GM18519 (cell line): ENCODE measurements at regions not wholly inside any gene's neighbourhood (a gene's known extent, or its start where the extent isn't known, plus 50 kb on each side); places are given as distances from the start of the nearest gene placed in this dataset.

ENCODE experiments used
- ATAC-seq: cut with Tn5 transposase; IDR thresholded peaks from one replicate; pipeline ENCODE4 v1.9.1; 2021; ENCODE audit warnings: mild to moderate bottlenecking, moderate library complexity; ENCODE audit not compliant: unreplicated experiment, low FRiP score

DNA sequence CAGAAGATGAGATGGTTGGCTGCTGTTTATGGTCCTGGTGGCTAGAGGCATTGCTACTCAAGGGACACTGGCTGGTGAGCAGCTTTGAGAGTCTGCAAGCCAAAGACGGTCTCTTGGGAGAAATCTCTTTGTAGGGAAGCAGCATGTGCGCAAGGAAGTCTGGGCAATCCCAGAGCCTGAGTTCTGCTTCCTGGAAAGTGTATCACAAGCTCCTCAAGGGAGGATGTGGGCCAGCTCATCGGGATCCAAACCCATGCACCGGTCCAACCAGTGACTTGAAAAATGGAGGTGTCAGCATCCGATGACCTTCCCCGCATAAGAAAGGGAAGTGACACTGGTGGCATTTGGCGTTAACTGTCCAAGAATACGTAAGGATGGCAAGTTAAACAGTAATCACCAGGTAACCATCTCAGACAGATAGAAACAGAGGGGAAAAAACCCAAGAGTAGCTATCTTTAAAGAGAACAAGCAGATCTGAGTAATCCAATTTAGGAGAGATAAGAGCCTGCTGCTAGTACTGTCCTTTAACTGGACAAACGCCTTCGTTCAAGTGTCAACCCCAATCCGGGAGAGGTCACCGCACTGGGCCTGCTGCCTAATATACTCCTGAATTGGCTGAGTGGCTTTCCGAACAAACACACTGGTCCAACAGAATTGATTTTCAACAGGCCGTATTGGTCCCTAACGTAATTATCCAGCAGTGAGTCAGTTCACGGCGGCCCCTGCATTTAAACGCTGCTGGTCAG is 303.0 kb upstream of the ZFHX3 start:
- ATAC-seq = no peak

DNA sequence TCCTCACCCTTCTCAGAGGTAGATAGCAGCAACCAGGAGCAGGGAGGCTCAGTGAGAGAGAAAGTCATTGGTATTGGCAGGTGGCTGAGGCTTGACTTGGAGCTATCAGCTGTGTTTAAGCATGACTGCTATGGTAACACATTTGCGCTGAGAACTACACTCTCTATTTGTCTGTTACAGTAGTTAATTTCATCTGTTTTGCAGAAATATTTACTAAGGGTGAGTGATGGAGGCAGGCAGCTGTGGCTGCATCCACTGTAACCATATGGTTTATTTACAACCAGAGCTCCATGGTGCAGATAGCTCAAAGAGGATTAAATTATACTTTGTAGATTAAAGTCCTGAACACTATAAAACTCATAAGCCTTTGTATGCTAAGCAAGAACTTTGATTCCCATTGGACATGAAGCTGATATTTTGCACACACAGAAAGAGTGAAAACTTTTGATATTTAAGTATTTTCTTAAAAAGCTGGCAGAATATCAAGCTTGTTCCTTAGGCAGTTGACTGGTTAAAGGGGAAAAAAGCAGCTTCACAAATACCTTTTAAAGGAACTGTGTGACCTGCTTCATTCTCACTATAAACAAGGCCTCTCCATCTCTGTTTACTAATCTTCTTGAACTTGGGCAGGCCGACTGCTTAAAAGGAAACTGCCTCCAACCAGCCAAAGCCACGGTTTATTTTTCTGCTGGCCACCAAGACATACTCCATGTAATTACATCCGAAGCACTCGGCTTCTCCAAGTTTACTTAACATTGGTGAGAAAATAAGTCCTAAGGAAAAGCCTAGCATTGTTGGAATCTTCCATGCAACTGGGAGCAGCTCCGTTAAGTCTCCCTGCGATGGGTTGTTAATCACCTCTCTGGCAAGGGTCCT is 299.8 kb upstream of the ZFHX3 start:
- ATAC-seq = no peak

DNA sequence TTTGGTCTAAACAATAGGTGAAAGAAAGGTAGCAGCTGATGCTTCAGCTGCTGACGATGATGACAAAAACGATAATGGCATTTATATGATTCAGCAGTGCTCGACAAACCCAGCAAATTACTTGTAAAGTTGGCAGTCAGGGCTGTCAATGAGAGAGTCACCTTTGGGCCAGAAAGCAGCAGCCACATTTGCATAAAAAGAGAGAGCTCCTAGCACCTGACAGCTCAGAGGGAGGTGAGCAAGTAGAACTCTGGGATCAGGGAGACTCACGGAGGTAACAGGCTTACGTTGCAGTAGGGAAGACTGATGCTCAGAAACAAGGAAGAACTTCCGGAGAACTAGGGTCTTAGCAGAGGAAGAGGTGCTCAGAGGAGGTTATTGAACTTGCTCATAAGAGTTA is 291.9 kb upstream of the ZFHX3 start:
- ATAC-seq = no peak

DNA sequence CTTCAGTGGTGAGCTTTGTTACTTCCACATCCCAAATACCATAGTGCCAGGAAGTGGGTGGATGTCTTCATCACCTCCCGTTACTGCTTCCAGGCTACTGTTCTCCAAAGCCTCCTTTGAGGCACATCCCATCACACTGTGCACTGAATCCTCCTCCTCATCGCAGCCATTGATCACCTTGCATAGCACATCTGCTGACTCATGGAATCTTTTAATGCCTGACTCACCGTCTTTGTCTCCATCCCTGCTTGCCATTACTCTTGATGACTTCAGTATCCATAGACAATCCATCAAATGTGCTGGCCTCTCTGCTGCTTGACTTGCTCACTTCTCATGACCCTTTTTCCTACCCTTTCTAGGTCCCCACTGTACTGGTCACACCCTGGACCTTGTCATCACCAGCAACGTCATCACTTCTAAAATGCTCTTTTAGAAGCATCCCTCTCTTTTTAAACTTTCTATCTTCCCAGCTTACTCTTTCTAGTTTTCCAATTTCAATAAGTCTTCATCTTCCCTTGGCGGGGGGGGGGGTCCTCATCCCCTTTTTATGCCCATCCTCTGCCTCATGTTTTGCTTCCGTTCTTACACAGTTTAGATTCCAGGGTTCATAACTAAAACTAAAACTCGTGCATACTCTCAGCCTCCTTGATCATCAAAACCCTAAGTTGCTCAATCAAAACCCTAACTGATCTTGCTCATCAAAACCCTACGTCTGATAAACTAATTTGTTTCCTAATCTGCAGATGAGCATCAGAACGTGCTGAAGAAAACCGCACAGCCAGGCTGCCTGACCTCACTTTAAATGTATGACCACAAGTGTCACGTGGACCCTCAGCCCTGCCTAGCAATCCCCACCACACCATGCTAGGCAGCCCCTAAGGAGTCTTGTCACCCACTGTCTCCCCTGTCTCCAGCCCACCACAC is 289.7 kb upstream of the ZFHX3 start:
- ATAC-seq = no peak

DNA sequence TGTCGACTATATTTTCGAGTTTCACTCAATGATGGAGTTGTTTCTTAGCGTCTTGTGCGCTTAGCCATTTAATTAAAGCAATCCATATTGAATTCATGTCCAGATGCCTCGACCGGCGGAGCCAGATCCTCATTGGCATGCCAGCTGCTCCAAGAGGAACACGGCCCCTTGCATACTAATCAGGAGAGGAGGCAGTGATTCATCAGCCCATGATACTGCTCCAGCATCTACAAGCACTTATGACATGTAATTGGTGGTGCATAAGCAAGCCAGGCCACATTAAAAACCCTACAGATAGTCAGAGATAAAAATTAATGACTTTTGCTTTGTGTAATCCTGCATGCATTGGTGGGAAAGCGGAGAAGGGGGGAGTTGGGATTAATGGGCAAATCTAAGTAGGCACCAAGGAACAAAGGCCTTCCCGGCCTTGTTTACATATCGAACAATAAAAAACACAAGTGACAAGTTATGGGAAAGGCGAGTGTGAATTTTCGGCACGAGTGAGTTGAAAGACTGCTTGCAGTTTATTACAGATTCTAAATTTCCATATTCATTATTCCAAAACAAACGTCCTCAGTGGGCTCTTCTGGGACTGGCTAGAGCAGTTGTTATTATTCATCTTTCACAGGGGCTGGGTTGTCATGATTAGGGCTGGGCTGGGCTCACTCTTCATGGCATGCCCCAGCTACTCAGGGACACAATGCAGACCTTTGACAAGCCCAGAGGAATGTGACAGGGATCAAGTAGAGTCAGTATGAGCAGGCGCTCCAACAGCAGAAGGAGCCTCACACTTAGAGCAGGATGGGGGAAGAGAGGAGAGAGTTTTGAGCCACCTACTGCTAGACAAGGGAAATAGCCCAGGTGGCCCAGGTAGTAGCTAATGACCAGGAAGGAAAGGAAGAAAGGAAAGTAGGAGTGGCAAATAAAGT is 281.7 kb upstream of the ZFHX3 start:
- ATAC-seq = no peak

DNA sequence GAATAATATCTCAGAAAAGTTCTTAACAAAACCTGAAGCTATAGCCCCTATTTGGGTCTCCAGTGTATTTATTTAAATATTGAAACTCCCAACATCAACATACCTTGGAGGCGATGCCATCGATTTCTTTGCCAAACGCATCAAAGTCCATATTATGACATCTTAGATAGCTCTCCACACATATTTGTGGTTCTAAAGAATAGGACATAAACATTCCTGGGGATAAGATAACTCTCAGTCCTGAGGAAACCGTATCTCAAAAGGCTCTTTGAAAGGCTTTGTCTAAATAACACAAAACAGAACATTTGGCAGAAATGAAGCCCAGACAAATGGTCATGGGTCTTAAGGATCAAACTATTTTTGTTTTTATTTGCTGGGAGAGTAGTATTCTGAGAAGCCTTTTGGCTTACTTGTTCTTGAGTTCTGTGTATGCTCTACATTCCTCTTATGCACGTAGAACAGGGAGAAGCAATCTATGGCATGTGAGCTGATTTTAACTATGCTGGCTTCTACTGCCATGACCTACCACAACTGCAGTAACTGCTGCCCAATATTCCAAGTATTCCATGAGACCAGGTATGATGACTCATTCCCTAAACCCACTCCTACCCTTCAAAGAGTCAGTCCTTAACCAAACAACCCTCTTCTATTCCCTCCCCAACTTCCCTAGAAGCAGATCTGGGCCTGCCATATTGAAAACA is 279.0 kb upstream of the ZFHX3 start:
- no peak for ATAC-seq

DNA sequence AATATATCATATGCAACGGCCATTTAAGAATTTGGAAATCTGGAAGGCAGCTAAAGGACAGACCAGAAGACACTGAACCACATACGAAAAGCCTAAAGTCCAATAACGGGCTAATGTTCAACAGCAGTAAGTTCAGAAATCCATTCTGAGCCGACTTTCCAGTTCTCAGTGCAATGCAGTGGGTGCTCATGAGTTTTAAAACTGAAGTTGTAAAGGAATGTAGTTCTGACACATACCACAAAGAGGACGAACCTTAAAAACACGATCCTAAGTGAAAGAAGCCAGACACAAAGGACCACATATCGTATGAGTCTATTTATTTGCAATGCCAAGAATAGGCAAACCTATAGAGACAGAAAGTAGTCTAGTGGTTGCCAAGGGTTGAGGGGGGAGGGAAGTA is 278.3 kb upstream of the ZFHX3 start:
- ATAC-seq = no peak

DNA sequence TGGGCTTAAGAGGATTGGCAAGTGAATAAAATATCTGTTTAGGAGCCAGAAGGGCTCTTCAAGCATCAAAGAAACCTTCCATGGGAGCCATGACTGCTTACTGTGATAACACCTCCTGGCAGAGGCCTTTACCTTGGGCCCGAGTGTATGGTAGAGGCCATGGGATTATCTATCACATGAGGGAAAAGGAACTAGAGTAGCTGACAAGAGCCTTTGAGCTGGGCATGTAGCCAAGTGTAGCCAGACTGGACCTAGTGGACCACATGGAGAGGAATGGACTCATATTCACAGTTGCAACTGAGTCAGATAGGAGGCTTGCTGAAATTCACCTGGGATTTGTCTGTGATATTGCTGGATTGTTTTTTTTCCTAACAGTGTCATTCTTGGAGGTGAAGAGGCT is 276.0 kb upstream of the ZFHX3 start:
- ATAC-seq = no peak

DNA sequence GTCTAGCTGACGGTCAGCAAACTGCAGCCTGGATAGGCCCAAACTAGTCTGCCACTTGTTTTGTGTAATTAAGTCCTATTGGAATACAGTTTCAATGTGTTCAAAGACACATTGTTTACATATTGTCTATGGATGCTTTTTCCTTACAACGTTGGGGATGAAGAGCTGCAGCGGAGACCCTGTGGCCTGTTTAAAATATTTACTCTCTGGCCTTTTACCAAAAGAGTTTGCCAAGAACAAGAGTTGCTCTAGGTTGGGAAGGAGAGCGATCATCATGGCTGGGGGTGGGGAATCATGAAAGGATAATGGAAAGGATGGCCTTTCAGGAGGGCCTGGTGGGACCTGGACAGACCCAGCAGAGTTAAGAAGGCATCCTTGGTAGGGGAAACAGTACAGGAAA is 274.9 kb upstream of the ZFHX3 start:
- no peak for ATAC-seq

DNA sequence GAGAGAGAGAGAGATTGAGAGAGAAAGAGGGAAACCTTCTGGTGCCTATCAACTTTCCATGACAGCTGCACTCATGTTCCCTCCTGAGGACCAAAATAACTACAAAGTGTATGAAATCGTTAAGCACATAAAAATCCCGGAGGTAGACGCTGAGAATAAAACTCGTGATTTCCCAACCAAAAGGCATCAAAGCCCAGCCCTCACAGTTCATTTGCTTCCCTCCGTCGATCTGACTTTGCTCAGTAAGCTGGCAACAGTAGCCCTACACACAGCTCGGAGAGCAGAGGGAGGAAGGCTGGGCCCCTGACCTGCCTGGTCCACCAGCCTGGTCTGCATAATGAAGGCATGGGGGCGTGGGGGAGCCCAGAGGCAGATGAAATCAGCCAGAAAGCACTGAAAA is 273.9 kb upstream of the ZFHX3 start:
- no peak for ATAC-seq

DNA sequence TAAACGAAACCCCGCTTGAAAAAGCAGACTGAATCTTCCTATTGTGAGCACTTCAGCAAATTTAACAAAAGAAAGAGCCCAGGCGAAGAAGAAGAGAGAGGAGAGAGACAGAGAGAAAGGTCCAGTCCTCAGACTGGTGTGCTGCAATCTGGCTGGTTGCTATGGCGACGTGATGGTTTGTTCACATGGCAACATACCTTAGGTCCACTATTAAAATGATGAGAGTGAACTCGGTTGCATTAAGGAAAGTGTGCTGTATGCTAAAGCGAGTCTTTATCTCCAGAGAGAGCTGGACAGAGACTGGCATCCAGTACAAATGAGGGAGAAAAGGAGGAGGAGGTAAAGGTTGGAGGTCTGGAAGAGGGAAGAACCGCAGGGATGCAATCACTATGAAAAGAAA is 271.8 kb upstream of the ZFHX3 start:
- no peak for ATAC-seq

DNA sequence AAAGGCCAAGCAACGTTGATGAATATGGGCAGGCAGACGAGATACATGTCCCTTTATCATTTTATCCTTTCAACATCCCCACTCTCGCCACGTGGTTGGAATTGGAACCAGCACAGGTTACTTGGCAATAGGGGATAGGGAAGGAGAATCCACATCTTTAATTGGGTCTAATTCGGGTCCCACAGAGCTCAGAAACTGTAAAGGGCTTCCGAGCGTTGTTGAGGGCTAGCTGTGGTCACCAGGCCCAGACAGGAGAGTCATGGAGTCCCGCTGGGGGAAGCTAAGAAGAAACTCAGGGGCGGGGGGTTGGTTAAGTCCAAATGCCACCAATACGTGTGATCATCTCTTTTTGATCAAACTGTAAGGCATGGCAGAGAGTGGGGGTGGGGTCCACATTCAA is 271.3 kb upstream of the ZFHX3 start:
- ATAC-seq = no peak

DNA sequence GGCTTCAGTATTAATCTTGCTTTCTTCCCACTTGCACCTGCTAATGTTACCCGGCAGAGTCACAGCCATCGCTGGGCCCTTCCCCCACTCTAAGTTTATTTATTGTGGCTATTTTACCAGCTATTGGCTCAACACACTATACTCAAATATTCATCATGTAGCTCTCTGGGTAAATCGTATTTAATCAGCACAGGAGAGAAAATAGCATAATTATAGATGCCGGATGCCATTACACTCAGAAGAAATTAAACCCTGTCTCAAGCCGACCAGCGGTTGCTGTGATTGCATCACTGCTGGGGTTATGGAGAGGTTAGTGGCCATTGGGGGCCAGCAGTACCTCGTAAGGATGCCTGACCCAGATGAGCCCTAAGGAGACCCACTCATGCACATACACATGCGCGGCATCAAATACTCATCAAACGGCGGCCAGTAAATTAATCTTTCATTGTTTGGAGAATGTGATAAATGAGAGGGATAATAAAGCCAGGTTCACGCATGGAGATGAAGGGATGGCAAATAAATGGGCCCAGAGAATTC is 269.5 kb upstream of the ZFHX3 start:
- no peak for ATAC-seq

DNA sequence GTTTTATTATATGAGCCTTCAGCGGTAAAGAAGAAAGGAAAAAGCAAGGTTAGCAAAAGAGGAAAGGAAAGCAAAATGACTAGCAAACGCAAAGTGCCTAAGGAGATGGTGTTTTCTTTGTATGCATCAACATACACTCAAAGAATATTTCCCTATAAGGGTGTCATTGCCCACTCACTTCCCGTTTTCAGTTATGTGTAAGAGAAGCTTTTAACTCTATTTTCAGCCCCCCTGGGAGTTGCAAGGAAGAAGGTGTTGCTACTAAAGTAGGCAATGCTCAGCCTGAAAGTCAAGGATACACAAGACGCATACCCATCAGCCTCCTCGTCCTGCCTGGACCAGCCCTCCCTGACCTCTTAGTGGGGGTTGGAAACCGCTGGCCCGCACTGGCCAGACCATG is 267.7 kb upstream of the ZFHX3 start:
- peak; percentile 82 for ATAC-seq

DNA sequence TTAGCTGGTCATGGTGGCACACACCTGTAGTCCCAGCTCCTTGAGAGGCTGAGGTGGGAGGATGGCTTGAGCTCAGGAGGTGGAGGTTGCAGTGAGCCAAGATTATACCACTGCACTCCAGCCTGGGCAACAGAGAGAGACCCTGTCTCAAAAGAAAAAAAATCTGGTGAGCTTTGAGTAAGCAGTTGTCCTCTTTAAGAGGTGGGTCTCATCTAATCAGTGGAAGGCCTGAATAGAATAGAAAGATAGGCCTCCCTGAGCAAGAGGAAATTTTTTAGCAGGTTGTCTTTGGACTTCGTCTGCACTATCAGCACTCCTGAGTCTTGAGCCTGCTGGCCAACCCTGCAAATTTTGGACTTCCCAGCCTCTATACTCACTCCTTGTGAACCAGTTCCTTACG is 266.0 kb upstream of the ZFHX3 start:
- ATAC-seq = no peak

DNA sequence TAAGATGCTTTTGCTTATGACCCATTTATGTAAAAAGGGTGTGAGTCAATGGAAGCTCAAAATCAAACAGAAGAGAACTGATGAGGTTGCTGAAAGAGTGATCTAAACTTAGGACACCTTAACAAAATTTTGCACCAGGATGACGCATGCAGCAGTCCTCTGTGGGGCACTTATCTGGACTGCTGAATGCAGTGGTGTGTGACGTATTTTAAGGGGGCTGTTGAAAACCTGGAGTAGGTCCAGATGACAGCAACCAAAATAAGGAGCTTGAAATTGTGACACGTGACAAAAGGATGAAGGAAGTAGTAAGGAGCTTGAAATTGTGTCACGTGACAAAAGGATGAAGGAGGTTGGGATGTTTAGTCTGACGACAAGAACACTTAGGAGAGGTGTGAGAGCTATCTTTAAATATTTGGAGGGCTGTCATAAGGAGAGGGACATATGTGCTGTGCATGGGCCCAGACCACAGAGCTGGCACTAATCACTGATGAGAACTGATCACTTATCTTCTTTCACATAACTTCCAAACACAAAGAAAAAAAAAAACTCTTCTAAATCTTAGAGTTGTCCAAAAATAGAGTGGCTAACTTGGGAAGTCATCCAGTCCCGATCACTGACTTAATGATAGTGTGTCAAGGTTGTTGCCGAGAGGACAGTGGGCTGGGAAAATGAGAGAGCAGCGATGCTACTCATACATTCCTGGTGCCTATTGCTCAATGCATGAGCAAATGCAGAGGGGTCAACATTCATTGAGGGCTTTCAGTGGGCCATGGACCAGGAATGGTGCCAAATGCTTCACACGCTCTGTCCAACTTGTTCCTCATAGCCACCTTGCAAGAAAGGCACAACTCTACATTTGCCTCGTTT is 264.2 kb upstream of the ZFHX3 start:
- ATAC-seq = no peak

DNA sequence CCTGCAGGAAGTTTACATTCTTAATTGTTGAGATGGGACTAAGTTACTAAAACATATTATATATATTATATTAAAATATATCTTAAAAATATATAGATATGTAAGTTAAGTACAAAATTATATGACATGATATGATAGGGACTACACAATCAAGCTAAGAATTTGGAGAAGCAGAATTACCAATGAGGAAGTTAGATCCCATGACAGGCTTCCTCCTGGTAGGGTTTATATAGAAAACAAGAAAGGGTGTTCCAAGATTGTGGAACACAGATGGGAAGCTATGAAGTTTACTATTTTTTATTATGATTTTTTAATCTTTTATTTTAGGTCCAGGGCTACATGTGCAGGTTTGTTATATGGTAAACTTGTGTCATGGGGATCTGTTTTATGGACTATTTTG is 260.8 kb upstream of the ZFHX3 start:
- ATAC-seq = no peak

DNA sequence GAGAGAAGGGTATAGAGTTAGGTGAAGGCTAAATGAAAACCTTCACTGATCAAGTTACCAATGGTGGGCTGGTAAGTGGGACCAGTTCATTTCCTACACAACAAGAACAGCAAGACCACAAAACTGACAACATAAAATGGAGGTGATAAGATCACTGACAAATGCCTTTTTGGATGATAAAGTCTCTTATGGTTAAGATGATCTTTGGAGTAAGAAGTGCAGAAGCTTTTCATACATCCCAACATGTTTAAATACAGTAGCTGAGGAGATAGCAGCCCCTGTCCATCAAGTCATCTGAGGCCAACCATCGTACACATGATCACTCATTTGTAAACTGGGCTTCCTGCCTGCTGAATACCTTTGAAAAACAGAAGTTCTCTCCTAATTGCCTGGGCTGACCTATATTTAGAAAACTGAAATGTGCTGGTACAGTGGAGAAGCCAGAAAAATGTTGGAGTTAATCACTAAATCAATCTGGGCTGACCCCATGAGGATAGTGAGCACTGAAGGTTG is 259.0 kb upstream of the ZFHX3 start:
- no peak for ATAC-seq
